HCT116 (cell line): ENCODE measurements at regions not wholly inside any gene's neighbourhood (a gene's known extent, or its start where the extent isn't known, plus 50 kb on each side); places are given as distances from the start of the nearest gene placed in this dataset.

ENCODE experiments used
- ATAC-seq: fragments of 200-7000 bp; cut with Tn5 transposase; 2 replicates; pipeline ENCODE4 v1.9.1; 2020; ENCODE audit warnings: mild to moderate bottlenecking, moderate library complexity
- BruUV-seq: library from RNA; stranded (reverse); fragments of 400-500 nt; replicated peaks from 2 replicates; lab custom pipeline; 2021; lab: Mats Ljungman, UMichigan
- CTCF ChIA-PET: fragments of 300-600 bp; sonication (Branson Sonifier 250); formaldehyde crosslinking; loops from one replicate; lab custom pipeline; 2021; ENCODE audit warnings: antibody characterized with exemption; lab: Charles Lee
- POLR2A ChIA-PET: fragments of 300-600, 350-600 bp; sonication (Branson Sonifier 250); formaldehyde crosslinking; loops from one replicate; lab custom pipeline; 2021; ENCODE audit warnings: antibody characterized with exemption; lab: Charles Lee
- RAD21 ChIA-PET, 2 experiments: fragments of 300-600 bp; sonication (Branson Sonifier 250); formaldehyde crosslinking; loops; one replicate each; lab custom pipeline; 2023; ENCODE audit warnings: low total read pairs in 2 of 2; ENCODE audit not compliant: uncharacterized antibody in 2 of 2, unreplicated experiment in 2 of 2, low non-redundant PET in 1 of 2; lab: Charles Lee
- DNase-seq: peaks from one replicate; pipeline ENCODE4 v3.0.0-alpha.2; 2010; ENCODE audit warnings: low read depth, low spot score
- H2AFZ ChIP-seq: fragments of 200-600 bp; shearing (Covaris generic), sonication (generic); 2 replicates; pipeline ENCODE4 v1.6.1; 2017; ENCODE audit warnings: low read depth, mixed run types, mixed read lengths, antibody characterized with exemption, low read length; ENCODE audit not compliant: poor library complexity, severe bottlenecking
- H3K27ac ChIP-seq: 2 replicates; pipeline ENCODE4 v1.5.1; 2012; ENCODE audit warnings: low read depth, low read length
- H3K27me3 ChIP-seq: fragments of 200-600 bp; sonication (generic); 2 replicates; pipeline ENCODE4 v1.6.1; 2016; ENCODE audit warnings: mixed run types, low read length, mixed read lengths; ENCODE audit not compliant: insufficient read depth
- H3K36me3 ChIP-seq, 2 experiments: fragments of 200-500 bp in 1 of 2; fragments of 200-600 bp in 1 of 2; sonication (Bioruptor generic) in 1 of 2; sonication (generic) in 1 of 2; 2 replicates each; pipeline versions ENCODE4 v1.5.1 to v1.6.1; 2014 to 2016; ENCODE audit warnings: low read length in 2 of 2, inconsistent platforms in 1 of 2, mixed read lengths in 1 of 2, mixed run types in 1 of 2; ENCODE audit not compliant: insufficient read depth in 2 of 2, control insufficient read depth in 1 of 2
- H3K4me1 ChIP-seq, 2 experiments: fragments of 200-600 bp in 1 of 2; sonication (generic) in 1 of 2; 2 replicates each; pipeline versions ENCODE4 v1.5.1 to v1.6.1; 2012 to 2017; ENCODE audit warnings: low read length in 2 of 2, inconsistent platforms in 1 of 2, mild to moderate bottlenecking in 1 of 2, mixed read lengths in 1 of 2, mixed run types in 1 of 2, moderate library complexity in 1 of 2; ENCODE audit not compliant: insufficient read depth in 2 of 2, control insufficient read depth in 1 of 2
- H3K4me2 ChIP-seq: fragments of 200-600 bp; sonication (generic); 2 replicates; pipeline ENCODE4 v1.6.1; 2017; ENCODE audit warnings: mixed run types, low read length, mixed read lengths
- H3K4me3 ChIP-seq, 2 experiments: fragments of 200-600 bp in 1 of 2; sonication (generic) in 1 of 2; replicated peaks in 1 of 2; 2 replicates each; pipeline ENCODE4 v1.5.1; 2011 to 2016; ENCODE audit warnings: low read length in 2 of 2, control low read depth in 1 of 2, low read depth in 1 of 2, mild to moderate bottlenecking in 1 of 2, mixed read lengths in 1 of 2, mixed run types in 1 of 2
- H3K79me2 ChIP-seq: fragments of 200-600 bp; sonication (generic); 2 replicates; pipeline ENCODE4 v1.6.1; 2017; ENCODE audit warnings: mild to moderate bottlenecking, mixed run types, low read length, moderate library complexity, mixed read lengths; ENCODE audit not compliant: insufficient read depth
- H3K9ac ChIP-seq: fragments of 200-600 bp; sonication (generic); 2 replicates; pipeline ENCODE4 v1.6.1; 2016; ENCODE audit warnings: low read length, mixed read lengths
- H3K9me2 ChIP-seq: fragments of 200-600 bp; sonication (generic), shearing (Covaris generic); 2 replicates; pipeline ENCODE4 v1.6.1; 2017; ENCODE audit warnings: mixed run types, mild to moderate bottlenecking, moderate library complexity; ENCODE audit not compliant: insufficient read depth
- H3K9me3 ChIP-seq, 2 experiments: fragments of 200-500 bp in 1 of 2; fragments of 200-600 bp in 1 of 2; sonication (Bioruptor generic) in 1 of 2; sonication (generic) in 1 of 2; 2 replicates each; pipeline ENCODE4 v1.6.1; 2014 to 2017; ENCODE audit warnings: low read length in 2 of 2, mixed read lengths in 2 of 2, inconsistent platforms in 1 of 2, low read depth in 1 of 2, mild to moderate bottlenecking in 1 of 2, mixed run types in 1 of 2, moderate library complexity in 1 of 2; ENCODE audit not compliant: control insufficient read depth in 1 of 2, insufficient read depth in 1 of 2
- H4K20me1 ChIP-seq: fragments of 200-600 bp; sonication (generic), shearing (Covaris generic); 2 replicates; pipeline ENCODE4 v1.6.1; 2017; ENCODE audit warnings: mixed run types, mild to moderate bottlenecking, moderate library complexity; ENCODE audit not compliant: insufficient read depth
- CBX3 ChIP-seq: IDR thresholded peaks from 2 replicates; pipeline ENCODE4 v1.6.1; 2012; ENCODE audit warnings: low read depth
- EZH2 ChIP-seq: fragments of 200-600 bp; sonication (generic); IDR thresholded peaks from 2 replicates; pipeline ENCODE4 v1.6.1; 2017; ENCODE audit warnings: antibody characterized with exemption, mixed run types
- FOSL1 ChIP-seq: IDR thresholded peaks from 2 replicates; pipeline ENCODE4 v1.6.1; 2012; ENCODE audit warnings: low read depth
- JUND ChIP-seq: IDR thresholded peaks from 2 replicates; pipeline ENCODE4 v1.6.1; 2012
- POLR2AphosphoS5 ChIP-seq: IDR thresholded peaks from 2 replicates; pipeline ENCODE4 v1.6.1; 2011; ENCODE audit warnings: mild to moderate bottlenecking, low read depth, low read length, moderate library complexity
- RAD21 ChIP-seq: IDR thresholded peaks from 2 replicates; pipeline ENCODE4 v1.6.1; 2012; ENCODE audit warnings: low read depth, mild to moderate bottlenecking
- TCF7L2 ChIP-seq: IDR thresholded peaks from 2 replicates; pipeline ENCODE4 v1.7.0; 2011; ENCODE audit warnings: borderline replicate concordance, inconsistent platforms; ENCODE audit not compliant: insufficient read depth, insufficient read length; ENCODE audit errors: extremely low read depth
- YY1 ChIP-seq: IDR thresholded peaks from 2 replicates; pipeline ENCODE4 v1.6.1; 2011; ENCODE audit warnings: low read length, low read depth, moderate library complexity, mild to moderate bottlenecking; ENCODE audit not compliant: insufficient replicate concordance; ENCODE audit errors: extremely low read depth
- ZFX ChIP-seq: fragments of 450-650 bp; IDR thresholded peaks from 2 replicates; pipeline ENCODE4 v1.6.1; 2017
- ZNF274 ChIP-seq: fragments of 200-500 bp; sonication (Bioruptor generic); IDR thresholded peaks from 2 replicates; pipeline ENCODE4 v1.6.1; 2014; ENCODE audit warnings: mild to moderate bottlenecking, low read depth, low read length, inconsistent platforms
- intact Hi-C: fragments of 100-400 bp; cut with micrococcal nuclease; formaldehyde crosslinking; loops from 2 replicates; pipeline ENCODE4 v1.10.0; 2022
- TF ChIP-seq, protein P1 (sequence below): IDR thresholded peaks from 2 replicates; pipeline ENCODE4 v1.6.1; 2011; ENCODE audit warnings: mild to moderate bottlenecking, low read length, moderate library complexity; ENCODE audit not compliant: insufficient replicate concordance; ENCODE audit errors: extremely low read depth
- TF ChIP-seq, protein P2 (sequence below): IDR thresholded peaks from 2 replicates; pipeline ENCODE4 v1.6.1; 2012; ENCODE audit warnings: low read depth

- H3K36me3 ChIP-seq: no peaks in the 10 kb centered on the region
- DNase-seq: no peak
- H2AFZ ChIP-seq: no peak overlapping the region
- peaks cover 12 to 14% of the 10 kb centered on the region in 2 experiments; a peak in 2 of 4 replicates for H3K9me3 ChIP-seq
- ChIA-PET RAD21 (no interaction called here), POLR2A (no interaction called here), CTCF (no interaction called here)
- H3K27me3 ChIP-seq: no peaks in the 10 kb centered on the region
- H3K9ac ChIP-seq: no peak overlapping the region
- no peak overlapping the region for H3K4me2 ChIP-seq
- no peaks in the 10 kb centered on the region for H3K79me2 ChIP-seq
- no peaks in the 10 kb centered on the region for H3K4me1 ChIP-seq
- H3K4me3 ChIP-seq: no peak overlapping the region
- intact Hi-C loops: no loop called here
- no peak for ATAC-seq
- TF ChIP-seq POLR2AphosphoS5 (no peak), RAD21 (no peak), CBX3 (no peak), TCF7L2 (no peak), ZFX (no peak)
- TF ChIP-seq, protein P1, sequence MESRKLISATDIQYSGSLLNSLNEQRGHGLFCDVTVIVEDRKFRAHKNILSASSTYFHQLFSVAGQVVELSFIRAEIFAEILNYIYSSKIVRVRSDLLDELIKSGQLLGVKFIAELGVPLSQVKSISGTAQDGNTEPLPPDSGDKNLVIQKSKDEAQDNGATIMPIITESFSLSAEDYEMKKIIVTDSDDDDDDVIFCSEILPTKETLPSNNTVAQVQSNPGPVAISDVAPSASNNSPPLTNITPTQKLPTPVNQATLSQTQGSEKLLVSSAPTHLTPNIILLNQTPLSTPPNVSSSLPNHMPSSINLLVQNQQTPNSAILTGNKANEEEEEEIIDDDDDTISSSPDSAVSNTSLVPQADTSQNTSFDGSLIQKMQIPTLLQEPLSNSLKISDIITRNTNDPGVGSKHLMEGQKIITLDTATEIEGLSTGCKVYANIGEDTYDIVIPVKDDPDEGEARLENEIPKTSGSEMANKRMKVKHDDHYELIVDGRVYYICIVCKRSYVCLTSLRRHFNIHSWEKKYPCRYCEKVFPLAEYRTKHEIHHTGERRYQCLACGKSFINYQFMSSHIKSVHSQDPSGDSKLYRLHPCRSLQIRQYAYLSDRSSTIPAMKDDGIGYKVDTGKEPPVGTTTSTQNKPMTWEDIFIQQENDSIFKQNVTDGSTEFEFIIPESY: no peak
- no peaks in the 10 kb centered on the region for H4K20me1 ChIP-seq
- H3K27ac ChIP-seq: no peak overlapping the region
- no peaks in the 10 kb centered on the region for H3K9me2 ChIP-seq
- BruUV-seq: no TSS peak
These were observed 849.8 kb upstream of the CDH6 start for GRCh38 chr5:30343707-30344106.

DNA sequence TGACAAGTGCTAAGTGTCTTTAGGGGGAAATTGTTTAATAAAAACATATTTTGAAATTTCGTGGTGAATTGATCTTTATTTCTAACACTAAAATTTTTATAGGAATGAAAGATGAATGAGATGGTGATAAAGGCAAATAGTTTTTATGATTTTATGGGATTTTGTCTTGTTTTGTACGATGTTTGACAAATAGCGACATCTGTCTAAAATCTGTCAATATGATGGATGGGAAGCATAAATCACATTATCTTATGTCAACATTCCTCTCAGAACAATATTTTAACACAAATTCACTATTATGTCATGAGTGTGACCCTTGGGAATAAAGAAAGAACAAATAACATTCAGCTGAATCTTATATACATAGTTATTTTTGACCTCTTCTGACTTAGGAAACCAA, 852.0 kb upstream of the CDH6 start:
- H3K9me3 ChIP-seq: peaks cover 13 to 14% of the 10 kb centered on the region in 2 experiments; a peak in 1 of 4 replicates
- CTCF ChIA-PET: no interaction called here
- DNase-seq: no peak
- no peaks in the 10 kb centered on the region for H3K36me3 ChIP-seq
- H3K9ac ChIP-seq: no peak overlapping the region
- no peak for ATAC-seq
- no peak overlapping the region for H2AFZ ChIP-seq
- no peaks in the 10 kb centered on the region for H4K20me1 ChIP-seq
- H3K27me3 ChIP-seq: no peaks in the 10 kb centered on the region
- RAD21 ChIA-PET: no interaction called here
- no peak overlapping the region for H3K27ac ChIP-seq
- H3K9me2 ChIP-seq: no peaks in the 10 kb centered on the region
- POLR2A ChIA-PET: no interaction called here
- no peaks in the 10 kb centered on the region for H3K4me1 ChIP-seq
- no peaks in the 10 kb centered on the region for H3K79me2 ChIP-seq
- intact Hi-C loops: no loop called here
- no TSS peak for BruUV-seq
- no peak overlapping the region for H3K4me2 ChIP-seq
- H3K4me3 ChIP-seq: no peak overlapping the region
- TF ChIP-seq TCF7L2 (no peak), CBX3 (no peak), ZNF274 (no peak), EZH2 (no peak), ZFX (no peak), YY1 (no peak), POLR2AphosphoS5 (no peak), FOSL1 (no peak), JUND (no peak)
- TF ChIP-seq, protein P2, sequence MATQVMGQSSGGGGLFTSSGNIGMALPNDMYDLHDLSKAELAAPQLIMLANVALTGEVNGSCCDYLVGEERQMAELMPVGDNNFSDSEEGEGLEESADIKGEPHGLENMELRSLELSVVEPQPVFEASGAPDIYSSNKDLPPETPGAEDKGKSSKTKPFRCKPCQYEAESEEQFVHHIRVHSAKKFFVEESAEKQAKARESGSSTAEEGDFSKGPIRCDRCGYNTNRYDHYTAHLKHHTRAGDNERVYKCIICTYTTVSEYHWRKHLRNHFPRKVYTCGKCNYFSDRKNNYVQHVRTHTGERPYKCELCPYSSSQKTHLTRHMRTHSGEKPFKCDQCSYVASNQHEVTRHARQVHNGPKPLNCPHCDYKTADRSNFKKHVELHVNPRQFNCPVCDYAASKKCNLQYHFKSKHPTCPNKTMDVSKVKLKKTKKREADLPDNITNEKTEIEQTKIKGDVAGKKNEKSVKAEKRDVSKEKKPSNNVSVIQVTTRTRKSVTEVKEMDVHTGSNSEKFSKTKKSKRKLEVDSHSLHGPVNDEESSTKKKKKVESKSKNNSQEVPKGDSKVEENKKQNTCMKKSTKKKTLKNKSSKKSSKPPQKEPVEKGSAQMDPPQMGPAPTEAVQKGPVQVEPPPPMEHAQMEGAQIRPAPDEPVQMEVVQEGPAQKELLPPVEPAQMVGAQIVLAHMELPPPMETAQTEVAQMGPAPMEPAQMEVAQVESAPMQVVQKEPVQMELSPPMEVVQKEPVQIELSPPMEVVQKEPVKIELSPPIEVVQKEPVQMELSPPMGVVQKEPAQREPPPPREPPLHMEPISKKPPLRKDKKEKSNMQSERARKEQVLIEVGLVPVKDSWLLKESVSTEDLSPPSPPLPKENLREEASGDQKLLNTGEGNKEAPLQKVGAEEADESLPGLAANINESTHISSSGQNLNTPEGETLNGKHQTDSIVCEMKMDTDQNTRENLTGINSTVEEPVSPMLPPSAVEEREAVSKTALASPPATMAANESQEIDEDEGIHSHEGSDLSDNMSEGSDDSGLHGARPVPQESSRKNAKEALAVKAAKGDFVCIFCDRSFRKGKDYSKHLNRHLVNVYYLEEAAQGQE: no peak
